HG03097 (cell line): ENCODE measurements at regions not wholly inside any gene's neighbourhood (a gene's known extent, or its start where the extent isn't known, plus 50 kb on each side); places are given as distances from the start of the nearest gene placed in this dataset.

Experiments used
- ATAC-seq: cut with Tn5 transposase; IDR thresholded peaks from one replicate; pipeline ENCODE4 v1.9.1; 2021; ENCODE audit not compliant: unreplicated experiment, low FRiP score

- no peak for ATAC-seq
Observed at GRCh38 chr1:79122521-79122920, 116.0 kb upstream of the ADGRL4 start.

GRCh38 chr1:79117376-79117775 is 110.8 kb upstream of the ADGRL4 start:
- no peak for ATAC-seq

- no peak for ATAC-seq
Observed at GRCh38 chr1:79113836-79114235, 107.3 kb upstream of the ADGRL4 start.

- ATAC-seq, result no peak
Observed at GRCh38 chr1:79110749-79111148, 104.2 kb upstream of the ADGRL4 start.

- no peak for ATAC-seq
Observed at GRCh38 chr1:79109445-79109844, 102.9 kb upstream of the ADGRL4 start.

- ATAC-seq, result no peak
Observed at GRCh38 chr1:79105500-79105899, 99.0 kb upstream of the ADGRL4 start.

- ATAC-seq, result no peak
Observed at GRCh38 chr1:79104617-79105016, 98.1 kb upstream of the ADGRL4 start.

GRCh38 chr1:79100385-79100784 is 93.9 kb upstream of the ADGRL4 start:
- ATAC-seq, result no peak

- ATAC-seq, result no peak
Observed at GRCh38 chr1:79090985-79091384, 84.5 kb upstream of the ADGRL4 start.

- no peak for ATAC-seq
Observed at GRCh38 chr1:79089946-79090345, 83.4 kb upstream of the ADGRL4 start.

GRCh38 chr1:79082233-79082632 is 75.7 kb upstream of the ADGRL4 start:
- no peak for ATAC-seq

- no peak for ATAC-seq
Observed at GRCh38 chr1:79079770-79080169, 73.2 kb upstream of the ADGRL4 start.

- ATAC-seq, result no peak
Observed at GRCh38 chr1:79074975-79075374, 68.4 kb upstream of the ADGRL4 start.

GRCh38 chr1:79069828-79070227 is 63.3 kb upstream of the ADGRL4 start:
- ATAC-seq, result no peak

GRCh38 chr1:79059341-79059740 is 52.8 kb upstream of the ADGRL4 start:
- ATAC-seq, result no peak
